ENCODE measurements at regions not wholly inside any gene's neighbourhood (a gene's known extent, or its start where the extent isn't known, plus 50 kb on each side); places are given as distances from the start of the nearest gene placed in this dataset.

- TF ChIP-seq FOSB (CRISPR knock-in tag; IDR thresholded peaks at IDR 0.05) (no peak), E2F6 (IDR thresholded peaks at IDR 0.05; ENCODE audit: borderline replicate concordance, low read depth) (no peak), CBX2 (IDR thresholded peaks at IDR 0.05; ENCODE audit: borderline replicate concordance, low read depth) (no peak), EP300 (IDR thresholded peaks at IDR 0.05) (no peak), RCOR1 (IDR thresholded peaks at IDR 0.05; ENCODE audit: low read depth, low read length) (no peak), FOXS1 (CRISPR knock-in tag; IDR thresholded peaks at IDR 0.05) (no peak), FOSL2 (IDR thresholded peaks at IDR 0.05) (no peak), FOSL2 (CRISPR knock-in tag; IDR thresholded peaks at IDR 0.05) (no peak), HOXB5 (CRISPR knock-in tag; IDR thresholded peaks at IDR 0.05) (no peak), HES2 (IDR thresholded peaks at IDR 0.05) (no peak), RNF2 (IDR thresholded peaks at IDR 0.05; ENCODE audit: borderline replicate concordance, low read depth) (no peak), HEYL (CRISPR knock-in tag; IDR thresholded peaks at IDR 0.05) (no peak), KDM5A (IDR thresholded peaks at IDR 0.05) (no peak), POLR2AphosphoS2 (conservative IDR thresholded peaks at IDR 0.05; ENCODE audit: low read length) (no peak), NR3C1 (IDR thresholded peaks at IDR 0.05) (no peak), NFE2L2 (conservative IDR thresholded peaks at IDR 0.05; ENCODE audit: low read length) (no peak), USF2 (IDR thresholded peaks at IDR 0.05) (no peak), CEBPB (IDR thresholded peaks at IDR 0.05) (no peak), MYC (IDR thresholded peaks at IDR 0.05; ENCODE audit: borderline replicate concordance, low read length) (no peak)
- DNase-seq (ENCODE audit: low read depth in 1 of 2, low spot score in 1 of 2): no peak
- Histone ChIP-seq H3K4me1 (peaks cover 24% of the 10 kb centered on the region), H3K27ac (no peak overlapping the region), H3K4me2 (no peak overlapping the region), H3K9me3 (no peaks in the 10 kb centered on the region), H3K4me3 (no peak overlapping the region)
- FAIRE-seq: no peak
- ChIA-PET POLR2A (no interaction called here), CTCF (interaction anchor here (1.0 kb wide), 1 partner anchor 68 kb away, joined by 3 read pairs; no protein-coding TSS in a partner anchor)
- 48% methylated on average over 10 of the region's 10 CpGs for WGBS (ENCODE audit: missing lambda C conversion rate)
- peak in 1 of 2 experiments; percentile 5; a peak in 2 of 6 replicates for ATAC-seq
Observed at GRCh38 chr19:30152510-30153291, 210.7 kb downstream of the URI1 start.

- ATAC-seq: peak in 1 of 2 experiments; percentile 3; a peak in 2 of 6 replicates
Observed at GRCh38 chr19:30153326-30154210, 211.5 kb downstream of the URI1 start.

More at GRCh38 chr19:30153326-30154210, 211.5 kb downstream of the URI1 start:
- no peak overlapping the region for H3K4me2 ChIP-seq
- ChIA-PET CTCF (interaction anchor here (0.7 to 1.4 kb wide), 5 partner anchors 7 to 529 kb away, joined by 3 read pairs; no protein-coding TSS in a partner anchor), POLR2A (interaction anchor here (0.7 kb wide), 1 partner anchor 55 kb away, joined by 11 read pairs; no protein-coding TSS in a partner anchor)
- no peak for DNase-seq (ENCODE audit: low read depth in 1 of 2, low spot score in 1 of 2)
- H3K4me1 ChIP-seq: peaks cover 16% of the 10 kb centered on the region; the same call in 2 of the 3 replicates
- FAIRE-seq: no peak
- no peak overlapping the region for H3K27ac ChIP-seq
- no peak overlapping the region for H3K4me3 ChIP-seq
- WGBS (ENCODE audit: missing lambda C conversion rate): 39% methylated on average over 18 of the region's 18 CpGs
- TF ChIP-seq NPAS2 (CRISPR knock-in tag; IDR thresholded peaks at IDR 0.05; ENCODE audit: borderline replicate concordance): no peak
- no peak for TF ChIP-seq CBX2 (IDR thresholded peaks at IDR 0.05; ENCODE audit: borderline replicate concordance, low read depth)
- TF ChIP-seq HOXB13 (CRISPR knock-in tag; IDR thresholded peaks at IDR 0.05; ENCODE audit: low read depth): no peak
- TF ChIP-seq RNF2 (IDR thresholded peaks at IDR 0.05; ENCODE audit: borderline replicate concordance, low read depth): no peak
- TF ChIP-seq ZNF302 (CRISPR knock-in tag; IDR thresholded peaks at IDR 0.05): no peak
- H3K9me3 ChIP-seq: no peaks in the 10 kb centered on the region

All from A549 (cell line).